ENCODE measurements at regions not wholly inside any gene's neighbourhood (a gene's known extent, or its start where the extent isn't known, plus 50 kb on each side); places are given as distances from the start of the nearest gene placed in this dataset.

DNA sequence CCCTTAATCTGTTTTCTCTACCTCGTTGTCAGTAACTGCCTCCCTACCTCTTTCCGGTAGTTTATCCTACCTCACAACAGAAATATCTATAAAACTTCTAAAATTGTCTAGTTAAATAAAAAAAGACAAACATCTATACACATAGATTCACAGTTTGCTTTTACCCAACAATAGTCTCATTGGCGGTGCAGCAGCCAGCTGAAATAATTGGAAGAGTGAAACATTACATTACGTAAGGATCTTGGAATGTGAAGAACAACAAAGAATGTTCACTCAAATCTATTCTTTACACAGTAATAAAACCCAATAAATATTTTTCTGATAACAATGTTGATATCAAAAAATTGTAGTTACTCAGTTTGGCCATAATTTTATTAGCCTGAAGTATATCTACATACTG lies 115.5 kb upstream of the ARPP21 start:
- DNase-seq (ENCODE audit: low read depth in 2 of 2) = peak; percentile 34 to 66
- no peak overlapping the region for H3K4me3 ChIP-seq (replicated peaks in 1 of 2; ENCODE audit: low read depth in 2 of 2, low read length in 2 of 2)
- TF ChIP-seq, protein P1, sequence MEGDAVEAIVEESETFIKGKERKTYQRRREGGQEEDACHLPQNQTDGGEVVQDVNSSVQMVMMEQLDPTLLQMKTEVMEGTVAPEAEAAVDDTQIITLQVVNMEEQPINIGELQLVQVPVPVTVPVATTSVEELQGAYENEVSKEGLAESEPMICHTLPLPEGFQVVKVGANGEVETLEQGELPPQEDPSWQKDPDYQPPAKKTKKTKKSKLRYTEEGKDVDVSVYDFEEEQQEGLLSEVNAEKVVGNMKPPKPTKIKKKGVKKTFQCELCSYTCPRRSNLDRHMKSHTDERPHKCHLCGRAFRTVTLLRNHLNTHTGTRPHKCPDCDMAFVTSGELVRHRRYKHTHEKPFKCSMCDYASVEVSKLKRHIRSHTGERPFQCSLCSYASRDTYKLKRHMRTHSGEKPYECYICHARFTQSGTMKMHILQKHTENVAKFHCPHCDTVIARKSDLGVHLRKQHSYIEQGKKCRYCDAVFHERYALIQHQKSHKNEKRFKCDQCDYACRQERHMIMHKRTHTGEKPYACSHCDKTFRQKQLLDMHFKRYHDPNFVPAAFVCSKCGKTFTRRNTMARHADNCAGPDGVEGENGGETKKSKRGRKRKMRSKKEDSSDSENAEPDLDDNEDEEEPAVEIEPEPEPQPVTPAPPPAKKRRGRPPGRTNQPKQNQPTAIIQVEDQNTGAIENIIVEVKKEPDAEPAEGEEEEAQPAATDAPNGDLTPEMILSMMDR (IDR thresholded peaks at IDR 0.05; ENCODE audit: low read depth, low read length) = no peak

DNA sequence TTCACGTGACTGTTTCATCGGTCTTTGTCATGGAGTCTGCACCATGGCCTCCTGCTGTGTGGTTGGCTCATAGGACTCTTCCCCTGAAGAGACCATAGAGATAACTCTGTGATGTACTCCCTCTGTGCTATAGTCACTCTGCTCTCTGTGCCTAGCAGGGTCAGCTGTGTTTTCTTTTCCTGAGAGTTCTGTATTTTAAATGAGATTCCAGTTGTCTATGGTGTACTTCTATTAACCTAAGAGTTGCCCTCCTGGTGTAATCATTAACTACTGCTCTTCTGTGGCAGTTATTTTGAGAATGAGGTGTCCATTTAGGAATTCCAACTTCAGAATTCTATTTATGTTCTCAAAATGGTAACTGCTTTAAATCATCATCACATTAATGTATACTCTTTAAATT lies 114.5 kb upstream of the ARPP21 start:
- DNase-seq (ENCODE audit: low read depth in 2 of 2) = no peak
- TF ChIP-seq, protein P1 (IDR thresholded peaks at IDR 0.05; ENCODE audit: low read depth, low read length) = no peak
- no peak overlapping the region for H3K4me3 ChIP-seq (replicated peaks in 1 of 2; ENCODE audit: low read depth in 2 of 2, low read length in 2 of 2)

DNA sequence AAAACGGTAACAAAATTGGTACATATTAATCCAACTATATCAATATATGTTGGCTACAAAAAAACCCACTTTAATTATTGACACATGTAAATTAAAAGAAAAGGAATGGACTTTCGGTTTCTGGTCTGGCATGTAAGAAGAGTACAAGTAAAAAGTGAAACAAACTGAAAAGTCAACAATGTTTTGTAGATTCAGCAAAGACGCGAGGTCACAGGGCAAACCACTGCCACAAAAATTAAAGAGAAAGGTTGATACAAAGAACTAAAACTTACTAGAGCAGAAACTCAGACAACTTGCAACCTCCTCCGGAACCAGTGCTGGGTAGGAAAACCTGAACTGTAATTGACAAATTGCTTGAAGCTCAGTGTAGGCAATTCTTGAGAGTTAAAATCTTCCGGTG lies 110.6 kb upstream of the ARPP21 start:
- DNase-seq (ENCODE audit: low read depth in 2 of 2) = no peak
- TF ChIP-seq, protein P1 (IDR thresholded peaks at IDR 0.05; ENCODE audit: low read depth, low read length) = no peak
- no peak overlapping the region for H3K4me3 ChIP-seq (replicated peaks in 1 of 2; ENCODE audit: low read depth in 2 of 2, low read length in 2 of 2)

DNA sequence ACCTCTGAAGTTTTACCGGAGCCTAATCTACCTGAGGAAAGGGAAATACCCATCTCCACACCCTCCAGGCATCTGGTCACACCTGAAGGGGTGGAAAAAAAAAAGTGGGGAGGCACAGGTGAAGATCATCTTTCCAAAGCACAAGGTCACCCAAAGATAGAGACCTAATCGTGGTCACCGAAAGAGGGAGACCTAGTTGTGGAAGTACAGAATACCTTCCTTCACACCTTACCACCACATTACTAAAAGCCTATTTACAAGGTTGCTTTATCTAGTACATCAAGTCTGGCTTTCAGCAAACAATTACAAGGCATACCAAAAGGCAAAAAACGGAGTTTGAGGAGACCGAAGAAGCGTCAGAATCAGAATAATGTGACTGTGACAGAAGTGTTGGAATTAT lies 110.0 kb upstream of the ARPP21 start:
- H3K4me3 ChIP-seq (replicated peaks in 1 of 2; ENCODE audit: low read depth in 2 of 2, low read length in 2 of 2) = no peak overlapping the region
- TF ChIP-seq, protein P1 (IDR thresholded peaks at IDR 0.05; ENCODE audit: low read depth, low read length) = no peak

DNA sequence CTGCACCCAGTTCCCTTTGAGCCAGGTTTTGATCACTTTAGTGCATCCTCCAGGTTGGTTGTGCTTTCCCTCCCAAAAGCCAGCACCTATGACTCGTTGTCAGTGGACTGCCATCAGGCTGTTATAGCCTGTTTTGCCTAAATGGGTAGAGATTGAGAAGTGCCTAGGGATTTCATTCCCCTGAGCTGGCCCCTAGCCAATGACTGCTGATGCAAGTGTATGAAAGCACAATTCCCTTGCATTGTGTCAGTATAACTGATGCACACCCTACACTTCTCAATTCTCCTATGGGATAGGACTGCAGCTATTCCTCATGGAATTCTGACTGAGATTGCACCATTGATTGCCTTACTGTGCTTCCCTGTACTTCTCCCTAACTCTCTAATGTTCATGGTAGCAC lies 102.1 kb upstream of the ARPP21 start:
- DNase-seq (ENCODE audit: low read depth in 2 of 2) = peak; percentile 2 to 15
- TF ChIP-seq, protein P1 (IDR thresholded peaks at IDR 0.05; ENCODE audit: low read depth, low read length) = no peak
- H3K4me3 ChIP-seq (replicated peaks in 1 of 2; ENCODE audit: low read depth in 2 of 2, low read length in 2 of 2) = no peak overlapping the region

More for the DNA sequence above, 110.0 kb upstream of the ARPP21 start:
- no peak for DNase-seq (ENCODE audit: low read depth in 2 of 2)

DNA sequence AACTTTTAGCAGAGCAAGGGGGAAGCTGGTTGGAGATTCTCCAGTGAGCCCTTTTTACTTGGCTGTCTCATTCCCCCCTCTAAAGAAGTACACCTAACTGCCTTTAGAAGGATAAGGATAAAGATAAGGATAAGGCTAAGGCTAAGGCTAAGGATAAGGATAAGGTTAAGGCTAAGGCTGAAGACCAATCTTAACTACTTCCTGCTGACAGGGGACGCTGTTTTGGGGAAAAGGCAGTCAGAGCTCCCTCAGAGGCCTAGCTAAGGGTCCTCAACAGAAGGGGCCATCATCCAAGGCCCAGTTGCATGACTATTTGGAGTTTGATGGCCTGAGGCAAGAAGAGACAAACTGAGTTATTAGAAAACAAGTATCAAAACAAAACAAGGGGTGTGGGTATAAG lies 94.3 kb upstream of the ARPP21 start:
- DNase-seq (ENCODE audit: low read depth in 2 of 2) = no peak
- no peak overlapping the region for H3K4me3 ChIP-seq (replicated peaks in 1 of 2; ENCODE audit: low read depth in 2 of 2, low read length in 2 of 2)
- TF ChIP-seq, protein P1 (IDR thresholded peaks at IDR 0.05; ENCODE audit: low read depth, low read length) = no peak

DNA sequence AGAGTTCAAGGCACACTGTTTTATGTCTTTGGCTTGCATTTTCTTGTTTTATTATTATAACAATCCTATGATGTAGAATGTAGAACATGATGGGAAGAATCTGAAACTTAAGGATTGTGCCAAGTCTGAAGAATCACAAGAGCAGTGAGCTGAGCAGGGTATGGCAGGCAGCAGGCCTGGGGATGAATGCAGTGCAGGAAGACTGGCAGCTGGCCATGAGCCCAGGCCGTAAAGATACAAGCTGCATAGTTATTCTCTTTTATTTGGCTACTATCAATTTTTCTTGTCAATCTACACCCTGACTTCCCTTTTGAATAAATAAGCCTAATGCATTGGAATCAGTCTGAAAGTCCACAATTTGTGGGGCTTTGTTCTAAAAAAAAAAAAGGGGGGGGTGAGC lies 89.6 kb upstream of the ARPP21 start:
- DNase-seq (ENCODE audit: low read depth in 2 of 2) = peak in 1 of 2 donors; percentile 29
- no peak overlapping the region for H3K4me3 ChIP-seq (replicated peaks in 1 of 2; ENCODE audit: low read depth in 2 of 2, low read length in 2 of 2)
- TF ChIP-seq, protein P1 (IDR thresholded peaks at IDR 0.05; ENCODE audit: low read depth, low read length) = no peak
